GM21390 (cell line): ENCODE measurements at regions not wholly inside any gene's neighbourhood (a gene's known extent, or its start where the extent isn't known, plus 50 kb on each side); places are given as distances from the start of the nearest gene placed in this dataset.
"Not testable (repeated sequence)": the region's sequence is repeated elsewhere in the genome, so short reads cannot be mapped to it uniquely, and the experiment has no call there.

Experiments used
- ATAC-seq: cut with Tn5 transposase; IDR thresholded peaks from one replicate; pipeline ENCODE4 v1.9.1; 2021; ENCODE audit not compliant: unreplicated experiment

DNA sequence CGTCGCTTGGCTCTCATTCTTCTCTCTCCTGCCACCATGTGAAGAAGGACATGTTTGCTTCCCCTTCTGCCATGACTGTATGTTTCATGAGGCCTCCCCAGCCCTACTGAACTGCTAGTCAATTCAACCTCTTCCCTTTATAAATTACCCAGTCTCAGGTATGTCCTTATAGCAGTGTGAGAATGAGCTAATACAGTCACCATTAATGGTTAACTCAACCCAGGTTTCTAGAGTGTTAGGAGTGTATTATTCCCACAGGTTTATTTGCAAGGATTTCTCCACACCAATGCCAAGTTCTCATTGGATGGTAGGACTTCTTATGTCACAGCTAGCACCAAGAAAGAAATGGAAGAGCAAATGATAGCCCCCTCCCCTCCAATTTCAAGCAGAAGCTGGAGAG, 71.9 kb downstream of the DYNAP start:
- no peak for ATAC-seq

DNA sequence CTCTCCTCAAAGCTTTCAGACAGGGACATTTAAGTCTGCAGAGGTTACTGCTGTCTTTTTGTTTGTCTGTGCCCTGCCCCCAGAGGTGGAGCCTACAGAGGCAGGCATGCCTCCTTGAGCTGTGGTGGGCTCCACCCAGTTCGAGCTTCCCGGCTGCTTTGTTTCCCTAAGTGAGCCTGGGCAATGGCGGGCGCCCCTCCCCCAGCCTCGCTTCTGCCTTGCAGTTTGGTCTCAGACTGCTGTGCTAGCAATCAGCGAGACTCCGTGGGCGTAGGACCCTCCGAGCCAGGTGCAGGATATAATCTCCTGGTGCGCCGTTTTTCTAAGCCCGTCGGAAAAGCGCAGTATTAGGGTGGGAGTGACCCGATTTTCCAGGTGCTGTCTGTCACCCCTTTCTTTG, 78.7 kb downstream of the DYNAP start:
- ATAC-seq = not testable (repeated sequence)

DNA sequence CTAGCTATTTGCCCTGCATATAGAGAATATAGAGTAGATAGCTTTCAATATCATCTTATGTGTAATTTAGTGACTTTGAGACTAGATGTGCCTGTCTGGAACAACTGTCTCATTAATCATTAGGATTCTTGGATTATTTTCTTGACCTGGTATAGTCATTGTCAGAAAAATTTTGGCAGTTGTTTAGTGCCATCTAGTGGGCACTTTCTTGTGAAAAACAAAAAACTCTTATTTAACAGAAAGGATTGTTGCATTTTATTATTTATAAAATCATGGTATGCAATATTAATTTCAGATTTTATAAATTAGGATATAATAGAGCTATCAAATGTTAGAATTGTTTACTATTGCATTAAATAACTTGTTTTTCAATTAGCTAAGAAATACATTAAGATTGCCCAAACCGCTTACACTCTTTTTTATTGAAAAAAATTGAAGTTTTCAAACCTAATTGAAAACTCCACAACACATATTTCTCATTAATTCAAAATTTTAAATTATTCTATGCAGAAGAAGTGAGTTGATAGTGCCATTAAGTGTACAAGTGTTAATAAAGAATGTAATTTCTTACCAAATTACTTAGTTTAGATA, 80.3 kb downstream of the DYNAP start:
- ATAC-seq = no peak

DNA sequence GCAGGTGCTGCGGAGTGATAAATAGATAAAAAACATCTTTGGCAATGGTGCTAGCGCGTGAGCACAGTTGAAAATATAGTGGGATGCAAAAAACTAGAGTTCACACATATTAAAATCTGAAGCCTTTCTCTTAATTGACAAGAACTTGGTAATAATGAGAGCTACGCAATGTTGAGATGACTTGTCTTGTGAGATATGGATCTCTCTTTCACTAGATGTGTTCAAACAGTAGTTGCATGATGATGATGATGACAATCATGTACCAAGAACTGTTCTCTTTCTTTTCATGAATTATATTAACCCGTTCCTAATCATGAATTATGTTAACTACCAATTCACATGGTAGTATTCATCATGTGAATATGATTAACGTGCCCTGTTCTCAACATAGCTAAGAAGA, 81.1 kb downstream of the DYNAP start:
- ATAC-seq = no peak

DNA sequence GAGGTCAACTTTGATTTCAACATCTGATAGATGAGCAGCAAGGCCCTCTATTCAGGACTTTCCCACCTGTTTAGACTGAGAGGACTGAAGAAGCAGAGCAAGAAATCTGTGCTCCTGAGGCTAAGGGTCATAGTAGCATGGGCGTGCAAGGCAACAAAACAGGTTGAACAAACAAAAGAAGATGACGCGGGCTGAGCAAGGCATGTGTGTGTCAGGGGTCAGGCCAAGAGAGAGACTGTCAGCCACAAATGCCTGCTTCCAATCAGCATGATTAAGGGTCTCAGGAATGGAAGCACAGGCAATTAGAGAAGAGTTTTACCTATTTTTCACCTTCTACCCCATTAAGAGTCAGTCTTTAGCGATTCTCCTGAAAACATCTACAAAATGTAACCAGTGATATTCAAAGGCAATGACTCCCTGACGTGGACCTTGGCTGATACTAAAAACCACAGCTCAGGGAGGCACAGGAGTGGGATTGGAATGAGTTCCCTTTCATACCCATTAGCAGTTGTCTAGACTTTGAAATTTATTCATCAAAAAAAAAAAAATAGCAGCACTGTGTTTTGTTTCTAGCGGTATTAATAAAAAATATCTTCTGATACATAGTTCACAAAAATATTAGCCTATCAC, 81.9 kb downstream of the DYNAP start:
- ATAC-seq = no peak

GRCh38 chr18:54673936-54674335, 82.9 kb downstream of the DYNAP start:
- ATAC-seq = no peak

DNA sequence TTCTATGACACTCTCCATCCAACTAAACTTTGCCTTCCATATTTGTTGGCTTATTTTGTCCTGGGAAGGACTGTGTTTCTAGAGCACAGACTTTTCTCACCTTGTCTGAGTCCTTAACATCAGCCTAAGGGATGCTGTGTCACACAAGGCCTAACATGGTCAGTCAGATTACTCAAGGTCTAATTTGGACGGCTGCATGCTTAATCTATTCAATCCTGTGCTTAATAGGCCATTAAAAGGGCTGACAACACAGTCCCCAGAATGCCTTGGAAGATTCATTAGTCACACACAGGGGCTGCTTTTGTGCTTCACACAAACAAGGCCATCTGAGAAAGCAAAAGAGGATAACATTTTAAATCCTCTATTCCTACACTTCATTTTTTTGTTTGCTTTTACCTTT, 84.0 kb downstream of the DYNAP start:
- no peak for ATAC-seq

DNA sequence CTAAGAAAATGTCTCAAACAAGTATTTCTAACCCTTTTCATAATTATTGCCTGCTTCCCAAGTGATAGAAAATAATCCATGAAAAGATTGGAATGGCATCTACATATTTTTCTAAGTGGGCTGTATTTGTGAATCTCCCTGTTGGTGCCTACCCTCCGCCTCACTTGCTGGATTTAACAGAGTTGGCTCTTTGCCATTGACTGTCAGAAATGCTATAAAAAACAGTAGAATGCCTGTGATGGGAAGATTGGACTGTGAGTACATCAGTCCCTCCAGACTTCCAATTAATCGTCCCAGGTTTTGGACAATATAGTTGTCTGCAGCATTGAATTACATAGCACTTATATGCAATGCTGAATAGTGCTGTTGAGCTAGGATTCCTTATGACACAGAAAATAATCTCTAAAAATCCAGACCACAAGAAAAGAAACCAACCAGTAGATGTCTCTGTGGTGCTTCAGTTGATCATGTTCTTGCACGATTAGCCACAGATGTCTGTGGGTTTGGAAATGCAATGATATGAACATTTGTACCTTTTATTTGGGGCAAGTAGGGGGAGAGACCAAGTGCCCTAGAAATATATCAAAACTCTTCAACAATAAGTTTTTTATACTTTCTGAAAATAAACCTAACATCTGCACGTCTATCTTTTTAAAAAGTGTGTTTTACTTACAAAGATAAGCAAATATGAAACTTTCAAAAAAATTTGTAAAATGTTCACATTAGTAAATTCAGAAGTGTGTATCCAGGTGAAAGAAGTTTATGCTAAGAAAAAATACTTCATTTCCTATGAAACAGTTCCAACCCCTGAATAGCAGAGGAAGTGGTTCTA, 88.5 kb downstream of the DYNAP start:
- no peak for ATAC-seq

GRCh38 chr18:54684784-54685183, 93.7 kb downstream of the DYNAP start:
- no peak for ATAC-seq

GRCh38 chr18:54689319-54689718, 98.3 kb downstream of the DYNAP start:
- ATAC-seq = no peak

- no peak for ATAC-seq
Observed at GRCh38 chr18:54690198-54690597, 99.2 kb downstream of the DYNAP start.

DNA sequence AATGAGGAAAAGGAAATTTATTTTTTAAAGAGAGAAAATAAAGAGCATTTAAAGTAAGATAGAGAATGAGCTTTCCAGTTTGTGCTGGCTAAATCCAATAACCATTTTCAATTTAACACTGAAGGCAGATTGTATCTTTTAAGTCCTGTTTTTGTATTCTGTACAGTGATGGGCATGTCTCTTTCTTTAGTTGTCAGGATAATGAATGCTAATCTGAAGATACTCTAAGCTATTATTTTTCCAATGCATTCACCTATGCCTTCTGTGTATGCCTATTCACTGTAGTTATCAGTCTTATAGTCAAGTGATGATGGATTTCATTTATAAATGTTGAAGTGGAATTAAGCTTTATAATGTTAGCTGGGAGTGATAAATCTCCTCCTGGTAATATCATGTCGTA, 101.4 kb downstream of the DYNAP start:
- no peak for ATAC-seq

GRCh38 chr18:54696616-54697293, 105.7 kb downstream of the DYNAP start:
- ATAC-seq = no peak

GRCh38 chr18:54700580-54700979, 109.5 kb downstream of the DYNAP start:
- ATAC-seq = no peak

GRCh38 chr18:54702686-54703085, 111.6 kb downstream of the DYNAP start:
- ATAC-seq = no peak

DNA sequence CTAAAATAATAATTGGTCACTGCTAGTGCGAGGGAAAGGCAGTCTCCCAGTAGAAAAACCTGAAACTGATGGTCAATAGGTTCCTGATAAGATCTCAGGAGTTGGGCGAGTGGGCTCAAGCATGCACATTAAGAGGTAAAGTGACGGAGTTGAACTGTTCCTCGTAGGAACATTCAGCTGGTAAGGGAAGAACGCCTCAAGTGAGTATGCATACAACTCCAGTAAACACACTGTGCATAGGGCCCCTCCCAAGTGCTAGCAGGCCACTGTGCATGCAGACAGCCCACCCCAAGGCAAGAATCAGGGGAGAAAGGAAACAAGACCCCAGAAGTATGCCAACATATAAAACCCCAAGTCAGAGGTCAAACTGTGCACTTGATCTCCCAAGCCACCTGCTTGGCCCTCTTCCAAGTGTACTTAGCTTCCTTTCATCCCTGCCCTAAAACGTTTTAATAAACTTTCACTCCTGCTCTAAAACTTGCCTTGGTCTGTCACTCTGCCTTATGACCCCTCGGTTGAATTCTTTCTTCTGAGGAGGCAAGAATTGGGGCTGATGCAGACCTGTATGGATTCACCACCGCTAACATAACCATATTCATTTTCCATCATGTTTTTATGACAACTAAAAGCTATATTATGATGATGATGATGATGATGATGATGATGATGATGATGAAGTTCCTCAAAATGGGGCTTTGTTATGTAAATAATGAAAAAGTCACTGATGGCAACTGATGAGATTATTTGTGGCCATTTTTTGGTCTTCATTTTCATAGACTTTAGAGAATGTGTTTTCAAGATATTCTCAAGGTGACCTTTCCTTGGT, 118.0 kb upstream of the RAB27B start:
- ATAC-seq = no peak

GRCh38 chr18:54710900-54711281, 117.4 kb upstream of the RAB27B start:
- ATAC-seq = no peak

DNA sequence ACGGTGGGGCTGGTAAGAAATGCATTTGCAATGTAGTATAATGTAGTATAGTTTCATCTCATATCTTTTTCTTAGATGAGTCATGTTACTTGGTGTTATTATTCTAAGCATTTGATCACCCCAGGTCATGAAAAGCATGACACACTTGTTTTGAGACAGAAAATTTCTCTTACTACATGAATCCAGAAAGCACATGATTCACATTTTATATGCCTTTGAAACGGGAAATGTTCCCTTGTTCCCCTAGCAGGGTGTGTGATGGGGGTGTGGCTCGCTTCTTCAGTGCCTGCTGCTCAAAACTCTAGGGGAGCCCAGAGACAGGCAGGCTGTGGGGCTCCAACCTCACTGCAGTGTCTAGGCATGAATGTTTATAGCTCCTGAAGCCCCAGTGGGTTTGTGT, 116.0 kb upstream of the RAB27B start:
- ATAC-seq = no peak

- no peak for ATAC-seq
Observed at GRCh38 chr18:54712758-54713157, 115.5 kb upstream of the RAB27B start.

- no peak for ATAC-seq
Observed at GRCh38 chr18:54713386-54713785, 114.9 kb upstream of the RAB27B start.

DNA sequence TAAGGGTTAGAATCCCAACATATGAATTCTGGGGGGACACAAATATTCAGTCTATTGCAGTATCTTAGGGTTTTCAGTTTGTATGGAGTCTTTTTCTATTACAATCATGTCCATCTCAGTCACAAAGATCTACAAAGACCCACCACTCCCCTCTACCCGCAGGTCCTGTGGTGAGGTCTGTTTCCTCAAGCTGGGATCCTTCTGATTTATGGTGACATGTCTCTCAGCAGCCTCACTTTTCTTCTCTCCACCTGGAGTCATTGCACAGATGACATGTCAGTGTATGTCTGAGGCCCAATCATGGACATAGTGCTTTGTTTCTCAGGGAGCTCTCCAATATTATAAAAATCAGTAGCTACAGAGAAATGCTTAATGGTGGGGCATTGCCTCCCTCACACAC, 113.4 kb upstream of the RAB27B start:
- ATAC-seq = no peak
